PFSK-1 (cell line): ENCODE measurements at regions not wholly inside any gene's neighbourhood (a gene's known extent, or its start where the extent isn't known, plus 50 kb on each side); places are given as distances from the start of the nearest gene placed in this dataset.

ENCODE experiments used
- POLR2AphosphoS5 ChIP-seq: IDR thresholded peaks from 2 replicates; pipeline ENCODE4 v1.6.1; 2012; ENCODE audit warnings: low read depth, mild to moderate bottlenecking, control low read depth, low read length, moderate library complexity
- REST ChIP-seq, 2 experiments: IDR thresholded peaks; 2 replicates each; pipeline versions ENCODE4 v1.6.1 to v1.8.0; 2011 to 2012; ENCODE audit warnings: low read depth in 2 of 2, low read length in 2 of 2, control low read depth in 1 of 2, inconsistent platforms in 1 of 2, mild to moderate bottlenecking in 1 of 2, moderate library complexity in 1 of 2; ENCODE audit not compliant: insufficient read depth in 1 of 2
- SIN3A ChIP-seq: IDR thresholded peaks from 2 replicates; pipeline ENCODE4 v1.6.1; 2012; ENCODE audit warnings: mild to moderate bottlenecking, low read length, moderate library complexity, borderline replicate concordance; ENCODE audit not compliant: insufficient read depth
- TAF1 ChIP-seq: IDR thresholded peaks from 2 replicates; pipeline ENCODE4 v1.6.1; 2012; ENCODE audit warnings: low read length, control low read depth, borderline replicate concordance; ENCODE audit not compliant: insufficient read depth

- TF ChIP-seq TAF1 (no peak), POLR2AphosphoS5 (no peak), REST (IDR thresholded peaks at IDR 0.05; ENCODE audit: insufficient read depth in 1 of 2, low read depth in 2 of 2, low read length in 2 of 2) (no peak), SIN3A (no peak)
These were observed 56.2 kb downstream of the GAS1 start for GRCh38 chr9:86891091-86891490.
